Epithelial cell of esophagus (primary cell): ENCODE measurements at regions not wholly inside any gene's neighbourhood (a gene's known extent, or its start where the extent isn't known, plus 50 kb on each side); places are given as distances from the start of the nearest gene placed in this dataset.
"Not testable (repeated sequence)": the region's sequence is repeated elsewhere in the genome, so short reads cannot be mapped to it uniquely, and the experiment has no call there.

Experiments
- DNase-seq: peaks from one replicate; pipeline ENCODE4 v3.0.0; 2010; ENCODE audit warnings: low read depth
- H3K4me3 ChIP-seq: 2 replicates; pipeline ENCODE4 v1.5.1; 2011; ENCODE audit warnings: mild to moderate bottlenecking, low read length, control low read depth
- CTCF ChIP-seq: IDR thresholded peaks from 2 replicates; pipeline ENCODE4 v1.5.1; 2011; ENCODE audit warnings: low read depth, mild to moderate bottlenecking, low read length, control low read depth, inconsistent platforms; ENCODE audit not compliant: insufficient read depth; ENCODE audit errors: missing control alignments

GRCh38 chr5:11392-11791 is 80.6 kb upstream of the PLEKHG4B start:
- not testable (repeated sequence) for DNase-seq, H3K4me3 ChIP-seq

DNA sequence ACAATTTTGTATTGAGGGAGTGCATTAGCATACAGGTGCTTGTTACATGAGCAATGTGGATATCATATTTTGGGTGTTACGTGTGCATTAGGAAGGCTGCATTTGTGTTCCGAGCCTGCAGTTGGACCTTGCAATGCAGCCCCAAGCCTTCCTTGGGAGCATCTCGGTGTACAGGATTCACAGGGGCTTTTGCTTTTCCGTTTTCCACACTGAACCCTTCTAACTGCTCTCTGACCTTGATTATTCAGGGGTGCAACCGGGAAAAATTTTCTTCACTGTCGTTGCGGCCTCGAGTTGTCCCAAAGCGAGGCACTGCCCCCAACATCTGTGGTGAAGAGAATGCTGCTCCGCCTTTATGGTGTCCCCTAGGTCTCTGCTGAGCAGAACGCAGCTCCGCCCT is 80.1 kb upstream of the PLEKHG4B start:
- no peak for DNase-seq
- no peak for TF ChIP-seq CTCF
- no peak overlapping the region for H3K4me3 ChIP-seq

DNA sequence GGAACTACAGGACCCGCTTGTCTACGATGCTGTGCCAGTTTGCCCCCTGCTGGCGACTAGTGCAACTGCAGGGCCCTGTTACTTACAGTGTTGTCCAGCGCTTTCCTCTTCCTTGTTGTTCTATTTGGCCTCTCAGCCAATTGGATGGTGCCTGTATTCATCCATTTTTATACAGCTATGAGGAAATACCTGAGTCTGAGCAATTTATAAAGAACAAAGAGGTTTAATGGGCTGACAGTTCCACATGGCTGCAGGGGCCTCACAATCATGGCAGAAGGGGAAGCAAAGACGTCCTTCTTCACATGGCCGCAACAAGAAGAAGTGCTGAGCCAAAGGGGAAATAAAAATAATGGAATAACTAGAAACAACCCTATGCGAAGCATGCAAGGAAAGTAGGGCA is 78.7 kb upstream of the PLEKHG4B start:
- DNase-seq = no peak
- H3K4me3 ChIP-seq = no peak overlapping the region
- no peak for TF ChIP-seq CTCF

DNA sequence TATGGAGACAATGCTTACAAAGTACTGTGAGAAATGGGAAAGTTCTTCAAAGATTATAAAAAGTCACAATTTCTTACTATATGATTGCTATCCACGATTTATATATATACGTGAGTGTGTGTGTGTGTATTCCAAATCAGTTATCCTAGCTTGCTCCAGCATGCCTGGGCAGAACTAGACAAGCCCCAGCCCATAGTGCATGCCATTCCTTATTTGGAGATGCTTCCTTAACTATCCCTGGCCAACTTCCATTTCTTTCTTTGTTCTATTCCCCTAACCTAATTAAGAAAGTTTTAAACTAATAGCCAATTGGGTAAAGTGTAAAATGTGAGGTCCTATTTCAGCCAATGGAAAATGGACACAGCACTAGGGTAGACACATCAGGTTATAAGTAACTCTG is 77.3 kb upstream of the PLEKHG4B start:
- DNase-seq = peak; percentile 49
- not testable (repeated sequence) for H3K4me3 ChIP-seq

DNA sequence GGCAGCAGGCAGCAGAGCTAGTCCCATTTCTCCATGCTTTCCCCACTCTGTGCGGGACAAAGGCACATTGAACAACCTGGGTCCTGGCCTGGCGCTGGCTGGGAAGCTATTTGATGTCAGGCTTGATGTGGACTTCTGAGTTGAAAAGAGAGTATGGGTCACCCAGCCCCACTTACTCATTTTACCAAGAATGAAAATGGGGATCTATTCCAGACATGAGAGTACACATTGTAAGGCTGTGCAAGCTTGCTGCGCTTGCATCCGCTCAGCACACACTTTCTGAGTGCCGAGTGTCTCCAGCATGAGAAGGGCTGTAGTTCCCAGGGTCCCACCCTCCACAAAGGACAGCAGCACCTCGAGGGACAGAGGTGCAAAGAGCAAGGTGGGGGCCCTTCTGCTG is 71.7 kb upstream of the PLEKHG4B start:
- not testable (repeated sequence) for H3K4me3 ChIP-seq, DNase-seq

DNA sequence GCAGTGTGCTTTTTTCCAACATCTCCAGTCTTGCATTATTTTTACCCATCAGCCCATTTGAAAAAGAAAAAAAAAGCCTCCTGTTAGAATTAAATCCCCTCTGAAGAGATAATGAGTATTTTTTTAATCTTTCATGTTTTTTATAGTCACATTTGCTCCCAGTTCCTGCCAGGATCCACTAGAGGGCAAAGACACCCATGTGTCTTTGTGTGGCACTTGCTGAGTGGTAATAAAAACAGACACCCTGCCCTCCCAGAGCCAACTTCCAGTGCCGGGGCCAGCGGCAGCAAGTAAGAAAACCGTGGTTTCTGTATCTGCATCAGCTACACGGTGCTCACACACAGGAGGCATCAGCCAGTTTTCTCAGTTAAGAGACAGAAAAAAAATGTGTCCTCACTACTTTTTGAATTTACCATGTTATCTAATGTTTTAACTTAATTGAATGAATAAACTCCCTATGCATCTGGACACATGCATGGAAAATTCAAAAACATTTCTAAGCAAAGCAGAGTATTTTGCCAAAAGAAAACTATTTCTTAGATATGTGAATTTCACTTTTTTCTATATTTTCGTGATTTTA is 70.2 kb upstream of the PLEKHG4B start:
- no peak for DNase-seq
- H3K4me3 ChIP-seq = no peak overlapping the region
- peak; percentile 32 for TF ChIP-seq CTCF

DNA sequence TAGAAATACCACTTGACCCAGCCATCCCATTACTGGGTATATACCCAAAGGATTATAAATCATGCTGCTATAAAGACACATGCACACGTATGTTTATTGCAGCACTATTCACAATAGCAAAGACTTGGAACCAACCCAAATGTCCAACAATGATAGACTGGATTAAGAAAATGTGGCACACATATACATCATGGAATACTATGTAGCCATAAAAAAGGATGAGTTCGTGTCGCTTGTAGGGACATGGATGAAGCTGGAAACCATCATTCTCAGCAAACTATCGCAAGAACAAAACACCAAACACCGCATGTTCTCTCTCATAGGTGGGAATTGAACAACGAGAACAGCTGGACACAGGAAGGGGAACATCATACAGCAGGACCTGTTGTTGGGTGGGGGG is 68.1 kb upstream of the PLEKHG4B start:
- DNase-seq, H3K4me3 ChIP-seq: not testable (repeated sequence)

DNA sequence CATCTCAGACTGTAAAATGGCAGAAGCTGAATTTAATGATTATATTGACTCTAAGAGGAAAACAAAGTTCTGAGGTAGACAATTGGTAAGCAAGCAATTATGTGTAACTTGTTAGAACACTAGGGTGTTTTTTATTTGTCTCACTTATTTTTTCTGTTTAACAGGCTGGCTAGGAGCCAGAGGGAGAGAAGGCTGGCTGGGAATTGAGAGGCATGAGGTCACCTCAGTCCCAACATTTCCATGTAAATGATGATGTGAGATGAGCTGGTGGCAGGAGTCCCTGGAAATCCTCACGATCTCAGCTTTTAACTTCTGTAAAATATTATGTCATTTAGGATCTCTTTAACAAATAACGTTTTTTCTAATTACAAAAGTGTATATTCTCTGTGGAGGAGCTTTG is 66.9 kb upstream of the PLEKHG4B start:
- not testable (repeated sequence) for H3K4me3 ChIP-seq, DNase-seq

DNA sequence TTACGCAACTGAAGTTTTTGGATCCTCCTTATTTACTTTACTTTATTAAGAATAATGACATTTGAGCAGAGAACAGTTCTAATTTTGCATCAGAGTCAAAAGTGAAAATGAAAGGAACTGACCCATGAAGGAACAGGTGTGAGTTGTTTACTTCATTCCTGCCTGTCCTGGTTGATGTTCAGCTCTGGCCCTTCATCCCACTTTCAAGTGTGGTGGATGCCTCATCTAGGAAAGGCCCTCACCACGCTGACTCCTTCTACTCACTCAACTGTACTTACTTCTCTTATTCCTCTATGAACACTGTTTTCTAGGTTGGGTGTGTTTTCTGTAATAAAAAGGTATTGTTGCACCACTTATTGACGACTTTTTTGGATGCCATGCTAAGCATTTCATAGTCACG is 61.8 kb upstream of the PLEKHG4B start:
- no peak overlapping the region for H3K4me3 ChIP-seq
- no peak for DNase-seq
- TF ChIP-seq CTCF = no peak

DNA sequence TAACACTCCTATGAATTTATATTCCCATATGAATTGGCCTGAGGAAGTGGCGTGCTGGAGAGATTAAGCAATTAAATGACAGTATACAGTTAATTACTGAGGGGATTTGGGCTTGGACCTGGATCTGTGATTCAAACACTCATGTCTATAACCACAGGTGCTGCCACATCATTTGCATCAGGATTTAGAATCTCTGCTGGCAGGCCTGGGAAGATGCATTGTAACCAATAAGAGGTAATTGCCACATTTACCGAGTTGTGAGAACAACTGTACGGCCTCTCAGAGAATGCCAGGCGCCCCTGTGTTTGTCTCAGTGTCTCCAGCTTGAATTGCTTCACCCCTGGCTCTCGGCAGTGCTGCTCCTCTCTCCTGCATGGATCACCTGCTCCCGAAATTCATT is 61.4 kb upstream of the PLEKHG4B start:
- DNase-seq, H3K4me3 ChIP-seq: not testable (repeated sequence)
